Fibroblast of the conjunctiva (primary cell): ENCODE measurements at regions not wholly inside any gene's neighbourhood (a gene's known extent, or its start where the extent isn't known, plus 50 kb on each side); places are given as distances from the start of the nearest gene placed in this dataset.

Experiments
- DNase-seq: peaks from one replicate; pipeline ENCODE4 v3.0.0-alpha.2; 2010; ENCODE audit warnings: low read depth

DNA sequence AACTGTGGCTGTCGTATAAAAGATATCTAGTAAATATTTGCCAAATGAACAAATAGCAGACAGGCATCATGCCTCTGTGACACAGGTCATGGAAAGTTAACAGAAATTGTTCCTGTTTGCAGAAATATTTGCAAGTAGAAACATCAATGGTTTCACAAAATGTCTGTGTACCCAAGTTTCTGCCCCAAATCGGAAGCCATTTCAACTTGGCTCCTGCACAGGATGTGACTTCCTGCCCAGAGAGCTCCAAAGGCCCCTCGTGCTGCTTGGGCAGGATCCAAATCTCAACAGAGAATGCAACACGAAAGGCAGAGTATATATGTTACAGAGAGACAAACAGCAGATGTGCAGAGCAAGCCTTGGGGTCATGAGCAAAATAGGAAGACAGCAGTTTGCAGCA is 95.5 kb upstream of the SERP2 start:
- DNase-seq, result no peak

DNA sequence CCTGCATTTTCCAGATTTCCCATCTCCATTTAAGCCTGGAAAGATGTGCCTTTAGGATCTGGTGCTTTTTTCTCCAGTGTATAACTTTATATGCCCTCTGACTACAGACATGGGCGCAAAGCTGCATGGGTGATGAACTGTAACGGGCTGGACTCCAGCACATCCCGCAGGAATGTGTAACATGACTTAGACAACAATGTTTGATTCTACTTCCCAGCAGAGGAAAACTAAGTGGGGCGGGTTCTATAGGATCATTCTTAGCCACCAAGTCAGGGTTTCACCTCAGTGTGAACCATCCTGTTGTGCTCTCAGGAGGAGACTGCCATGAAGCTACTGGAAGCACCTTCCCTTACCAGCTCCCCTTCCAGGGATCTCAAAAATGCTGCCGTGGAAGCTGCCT is 93.2 kb upstream of the SERP2 start:
- DNase-seq, result no peak

DNA sequence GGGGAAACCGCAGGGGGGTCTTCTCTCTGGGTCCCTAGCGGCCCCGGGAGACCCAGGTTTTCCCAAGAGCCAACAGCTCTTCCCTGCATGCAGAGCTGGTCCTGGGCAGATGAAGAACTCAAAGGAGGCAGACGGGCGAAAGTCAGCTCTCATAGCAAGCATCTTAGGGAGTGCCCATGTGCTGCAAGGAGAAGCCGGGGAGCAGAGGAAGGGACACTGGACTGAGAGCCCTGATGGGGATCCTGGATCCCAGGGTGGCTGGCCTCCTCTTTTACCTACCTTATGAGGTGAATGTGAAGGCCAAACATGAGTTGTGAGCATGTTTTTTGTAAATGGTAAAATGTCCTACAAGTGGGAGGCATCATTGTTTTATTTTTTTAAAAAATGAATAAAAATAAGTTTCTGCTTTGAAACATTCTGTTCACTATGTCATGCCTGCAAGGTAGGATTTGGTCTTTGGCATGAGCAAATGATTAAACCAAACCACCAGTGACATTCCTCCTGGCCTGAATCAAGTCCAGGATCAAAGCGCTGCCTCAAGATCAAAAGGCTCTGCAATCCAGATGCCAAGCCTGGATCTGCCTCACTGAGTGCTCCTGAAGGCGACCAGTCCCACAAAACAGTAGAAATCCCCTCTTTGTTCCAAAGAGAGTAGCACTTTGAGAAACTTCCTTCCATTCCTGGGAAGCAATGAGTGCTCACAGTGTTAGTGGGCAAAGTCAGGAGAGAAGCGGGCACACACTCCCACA is 92.2 kb upstream of the SERP2 start:
- no peak for DNase-seq

DNA sequence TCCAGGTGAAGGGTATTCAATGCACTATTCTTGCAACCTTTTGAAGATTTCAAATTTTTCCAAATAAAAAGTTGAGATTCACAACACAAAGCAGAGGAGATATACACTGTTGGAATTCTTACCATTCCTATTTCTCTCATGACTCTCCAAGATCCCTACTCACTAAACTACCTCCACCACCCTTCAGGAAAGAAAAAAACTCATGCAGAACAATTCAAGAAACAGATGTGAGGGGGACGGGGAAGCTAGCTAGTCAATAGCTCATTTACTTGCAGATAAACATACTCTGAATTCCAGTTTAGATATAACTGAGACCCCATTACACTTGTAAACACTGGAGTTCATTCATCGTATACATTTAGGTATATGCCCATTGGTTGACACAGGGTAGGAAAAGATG is 90.0 kb upstream of the SERP2 start:
- DNase-seq, result no peak

DNA sequence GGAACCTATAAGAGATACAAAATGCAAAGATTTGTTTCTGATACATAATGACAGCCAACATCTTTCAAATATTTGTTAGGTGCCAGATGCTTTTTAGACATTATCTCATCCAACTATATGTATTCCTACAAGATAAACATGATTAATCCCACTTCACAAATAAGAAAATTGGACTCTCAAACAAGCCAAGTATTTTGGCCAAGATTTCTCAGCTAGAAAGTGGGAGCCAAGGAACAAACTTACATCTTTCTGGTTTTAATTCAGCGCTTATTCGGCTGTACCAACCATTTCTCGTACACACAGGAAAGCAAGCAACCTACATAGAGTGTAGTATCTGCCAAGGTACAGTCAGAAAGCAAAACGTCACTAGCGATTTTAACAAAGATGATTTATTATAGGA is 85.7 kb upstream of the SERP2 start:
- no peak for DNase-seq

DNA sequence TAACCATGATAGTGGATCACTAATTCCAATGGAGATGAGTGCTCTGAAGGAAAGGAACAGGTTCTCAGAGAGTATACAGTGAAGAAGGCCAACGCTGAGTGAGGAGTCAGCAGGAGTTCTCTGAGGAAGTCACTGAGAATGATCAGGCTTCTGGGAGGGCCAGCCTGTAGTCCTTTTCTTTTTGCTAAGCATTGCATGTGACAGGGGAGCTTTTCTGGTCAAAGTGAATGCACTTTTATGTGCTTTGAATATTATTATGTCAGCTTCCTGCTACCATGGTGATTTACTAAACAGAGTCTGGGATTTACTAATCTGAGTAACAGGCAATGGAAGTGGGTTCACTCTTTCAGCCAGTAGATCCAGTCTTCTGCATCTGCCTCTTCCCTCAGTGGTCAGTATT is 81.1 kb upstream of the SERP2 start:
- no peak for DNase-seq

DNA sequence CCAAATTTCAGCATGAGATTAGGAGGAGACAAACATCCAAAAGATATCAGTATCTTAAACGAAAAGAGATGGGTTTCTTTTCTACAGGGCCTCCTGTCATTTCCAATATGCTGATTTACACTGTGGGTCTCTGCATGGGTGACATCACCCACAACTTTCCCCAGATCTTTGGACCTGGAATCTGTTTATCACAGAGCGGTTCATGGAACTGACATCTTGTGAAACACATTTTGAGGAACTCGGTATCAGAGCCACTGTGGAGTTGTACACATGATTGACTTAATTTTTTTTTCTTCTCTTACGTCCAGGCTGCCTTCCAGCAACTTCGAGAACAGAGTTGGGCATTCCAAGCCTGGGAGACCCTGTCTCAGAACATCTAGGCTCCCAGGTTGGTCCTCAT is 80.2 kb upstream of the SERP2 start:
- no peak for DNase-seq

DNA sequence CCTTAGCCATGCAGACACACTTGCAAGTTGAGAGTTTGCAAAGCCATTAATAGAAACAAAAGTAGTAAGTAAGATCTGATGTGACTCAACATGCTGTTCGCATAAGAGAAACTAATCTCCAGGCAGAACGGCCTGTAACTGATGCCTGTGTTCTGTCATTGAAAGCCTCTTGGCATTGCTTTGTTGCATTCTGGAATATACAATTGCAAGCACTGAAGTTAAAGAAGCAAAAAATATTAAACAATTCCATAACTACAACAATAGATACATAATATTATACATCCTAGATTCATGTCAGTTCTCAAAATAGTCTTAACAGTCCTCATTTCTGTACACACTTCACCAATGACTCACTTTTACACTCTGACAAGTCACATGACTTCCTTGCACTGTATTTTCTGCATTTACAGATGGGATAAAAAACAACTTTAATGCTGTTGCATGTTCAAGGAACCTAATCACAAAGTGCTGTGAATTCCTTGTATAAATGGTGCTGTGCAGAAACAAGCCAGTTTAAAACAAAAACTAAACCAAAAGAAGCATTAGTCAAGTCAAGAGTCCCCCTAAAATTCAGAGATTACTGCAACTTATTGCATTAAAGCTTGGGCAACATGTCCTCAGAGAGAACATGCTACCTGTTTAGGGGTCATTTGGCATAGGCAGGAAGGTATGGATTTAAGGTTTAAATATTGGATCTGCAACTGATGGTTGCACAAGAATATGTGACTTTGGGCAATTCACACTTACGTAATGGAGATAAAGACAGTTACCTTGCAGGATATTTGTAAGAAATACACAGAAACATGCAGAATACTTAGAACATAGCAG is 79.5 kb upstream of the SERP2 start:
- DNase-seq, result no peak

DNA sequence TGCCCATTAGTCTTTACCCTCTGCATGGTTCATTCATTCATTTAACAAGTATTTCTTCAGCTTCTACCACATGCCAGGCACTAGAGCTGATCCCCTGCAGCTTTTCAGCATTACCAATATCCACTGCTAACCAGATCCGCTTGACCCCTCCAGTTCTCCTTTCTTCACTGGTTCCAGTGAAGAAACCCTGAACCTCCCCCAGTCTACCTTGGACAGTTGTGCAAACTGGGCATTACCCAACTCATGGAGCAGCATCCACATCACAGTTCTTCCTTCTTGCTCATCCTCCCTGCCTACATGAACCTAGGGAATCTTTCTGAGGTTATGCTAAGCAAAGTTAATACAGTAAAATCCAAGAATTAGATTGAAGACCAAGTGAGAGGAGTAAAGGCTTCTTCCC is 78.7 kb upstream of the SERP2 start:
- no peak for DNase-seq

DNA sequence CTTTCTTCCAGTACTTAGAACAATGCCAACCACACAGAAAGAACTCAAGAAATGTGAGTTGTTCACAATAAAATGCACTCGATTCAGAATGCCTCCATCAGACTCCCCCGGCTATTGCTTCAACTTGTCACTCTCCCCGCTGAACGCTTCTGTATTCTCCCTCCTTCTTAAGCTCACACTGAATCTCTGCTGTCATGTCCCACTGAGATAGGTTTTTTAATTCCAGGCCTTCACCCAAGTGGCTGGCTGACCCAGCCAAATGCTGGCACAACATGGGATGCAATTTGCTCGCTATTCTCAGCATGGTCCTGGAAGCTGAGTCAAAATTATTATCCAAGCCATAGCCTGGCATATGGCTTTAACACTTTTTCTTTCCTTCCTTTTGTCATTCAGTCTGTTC is 76.8 kb upstream of the SERP2 start:
- DNase-seq, result no peak

DNA sequence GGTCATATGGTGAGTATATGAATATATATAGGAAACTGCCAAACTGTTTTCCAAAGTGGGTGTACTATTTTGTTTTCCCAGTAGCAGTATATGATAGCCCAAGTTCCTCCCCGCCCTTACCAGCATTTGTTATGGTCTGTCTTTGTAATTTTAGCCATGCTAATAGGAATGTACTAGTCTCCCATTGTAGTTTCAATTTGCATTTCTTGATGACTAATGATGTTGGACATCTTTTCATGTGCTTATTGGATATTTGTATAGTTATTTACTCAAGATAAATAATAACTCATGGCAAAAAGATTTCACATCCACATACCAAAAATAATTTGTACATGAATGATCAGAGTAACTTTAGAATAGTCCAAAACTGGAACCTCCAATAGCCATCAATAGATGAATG is 75.3 kb upstream of the SERP2 start:
- no peak for DNase-seq

DNA sequence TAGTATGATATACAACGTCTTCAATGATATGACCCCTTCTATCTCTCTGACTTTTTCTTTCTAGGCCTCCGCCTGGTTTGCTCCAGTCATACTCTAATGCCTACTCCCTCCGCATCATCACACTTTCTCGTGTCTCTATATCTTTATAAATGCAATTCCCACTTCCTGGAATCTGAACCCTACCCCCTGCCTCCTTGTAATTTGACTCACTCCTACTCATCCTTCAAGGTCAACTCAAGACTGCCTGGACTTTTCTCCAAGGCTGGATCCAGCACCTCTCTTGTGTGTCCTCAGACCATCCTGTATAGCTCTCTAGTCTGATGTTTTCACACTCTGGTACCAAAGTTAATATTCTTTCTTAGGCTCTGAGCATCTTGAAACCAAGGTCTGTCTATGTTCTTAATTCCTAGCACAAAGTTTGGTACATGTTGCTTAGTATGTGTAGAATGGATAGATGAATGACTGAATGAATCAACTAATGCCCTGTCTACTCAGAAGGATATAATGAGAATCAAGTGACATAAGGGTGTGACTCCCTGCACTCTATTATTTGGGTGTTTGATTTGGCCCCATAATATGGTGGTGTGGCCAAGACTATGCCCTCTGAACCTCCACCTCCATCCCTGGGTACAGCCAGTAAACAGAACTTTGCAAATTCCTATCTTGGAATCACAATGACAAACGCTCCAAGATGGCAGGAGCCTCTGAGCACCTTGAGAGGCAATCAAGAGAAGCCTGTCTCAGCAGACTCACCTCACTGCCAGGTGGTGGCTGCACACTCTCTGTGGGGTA is 74.3 kb upstream of the SERP2 start:
- no peak for DNase-seq

DNA sequence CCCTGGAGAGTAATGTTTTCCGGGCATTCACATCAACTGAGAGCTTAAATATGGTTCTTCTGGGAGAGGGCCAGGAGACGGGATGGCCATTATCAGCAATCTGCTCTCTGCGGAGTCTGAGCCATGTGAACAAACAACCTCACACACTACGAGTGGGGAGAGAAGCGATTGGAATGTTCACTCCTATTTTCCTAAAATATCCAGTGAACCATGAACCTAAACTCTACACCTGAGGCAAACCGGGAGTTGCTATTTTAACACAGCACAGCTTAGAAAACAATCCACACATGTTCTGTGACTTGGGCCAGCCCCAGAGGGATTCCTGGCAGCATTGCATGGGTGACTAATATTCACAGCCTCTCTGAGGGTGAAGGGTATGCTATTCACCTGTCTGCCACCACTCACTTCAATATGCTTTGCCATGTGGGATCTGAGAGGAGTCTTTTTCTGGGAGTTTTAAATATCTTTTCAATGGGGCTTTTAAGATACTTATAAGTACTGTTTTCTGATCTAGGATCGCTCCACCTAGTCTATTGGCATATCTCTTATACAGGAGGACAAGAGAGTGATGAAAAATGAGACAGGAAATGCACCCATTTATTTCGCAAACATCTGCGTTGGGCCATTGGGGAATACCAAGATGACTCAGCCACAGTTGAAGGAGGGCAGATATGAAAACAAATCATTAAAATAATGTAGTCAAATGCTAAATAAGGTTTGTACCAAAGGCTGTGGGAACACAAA is 72.6 kb upstream of the SERP2 start:
- DNase-seq, result no peak

DNA sequence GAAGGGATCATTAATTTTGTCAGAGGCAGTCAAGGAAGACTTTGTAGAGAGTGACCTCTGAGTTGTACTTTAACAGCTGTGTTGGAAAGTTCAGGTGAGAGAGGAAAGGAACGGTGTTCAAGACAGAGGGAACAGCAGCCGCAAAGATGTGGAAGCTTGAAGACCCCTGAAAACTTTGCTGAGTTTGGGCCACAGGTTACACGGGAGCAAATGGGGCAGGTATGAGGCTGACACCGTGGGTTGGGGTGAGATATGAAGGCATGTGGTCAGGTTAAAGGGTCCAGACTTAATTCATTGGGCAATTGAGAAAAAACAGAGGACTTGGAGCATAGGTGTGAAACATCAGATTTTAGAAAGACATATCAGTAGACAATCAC is 72.0 kb upstream of the SERP2 start:
- no peak for DNase-seq

DNA sequence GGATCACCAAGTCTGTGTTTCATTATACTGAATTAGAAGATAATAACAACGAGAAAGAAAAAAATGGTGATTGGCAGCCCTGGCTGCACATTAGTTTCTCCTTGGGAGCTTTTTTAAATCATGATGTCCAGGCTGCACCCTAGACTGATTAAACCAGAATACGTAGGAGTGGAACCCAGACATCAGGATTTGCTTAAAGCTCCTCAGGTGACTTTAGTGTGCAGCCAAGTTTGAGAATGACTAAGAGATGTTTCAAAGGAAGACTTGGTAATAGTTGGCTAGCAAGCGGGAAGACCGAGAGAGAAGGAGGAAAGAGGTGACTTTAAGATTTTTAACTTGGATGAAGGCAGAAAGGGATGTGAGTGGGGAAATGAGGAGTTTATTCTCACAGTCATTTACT is 71.4 kb upstream of the SERP2 start:
- DNase-seq, result no peak

DNA sequence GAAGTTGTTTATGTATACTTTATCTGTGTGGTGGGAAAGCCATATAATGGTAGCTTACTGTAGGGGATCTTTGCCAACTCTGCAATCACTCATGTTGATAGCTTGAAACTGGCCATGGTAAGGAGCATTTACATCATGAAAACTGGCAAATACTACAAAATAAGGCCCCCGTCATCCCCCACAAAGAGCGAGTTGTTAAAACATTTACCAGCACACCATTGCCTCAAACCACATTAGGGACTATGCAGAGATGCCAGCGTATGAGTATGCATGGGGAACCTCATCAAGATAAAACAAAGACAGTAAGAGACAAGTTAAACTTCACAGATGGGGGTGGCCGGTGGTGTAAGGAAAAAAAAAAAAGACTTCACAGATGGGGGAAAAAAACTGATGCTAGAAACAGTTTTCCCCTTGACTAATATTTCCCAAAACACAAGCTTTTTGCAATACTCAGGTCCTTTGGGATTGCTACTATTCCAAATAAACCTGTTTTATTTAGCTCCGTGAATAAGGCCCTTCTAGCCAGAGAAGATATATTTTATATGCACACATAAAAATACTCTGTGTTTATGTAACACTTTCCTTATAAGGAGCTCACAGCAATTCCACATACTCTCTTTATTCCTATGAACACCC is 70.6 kb upstream of the SERP2 start:
- no peak for DNase-seq

DNA sequence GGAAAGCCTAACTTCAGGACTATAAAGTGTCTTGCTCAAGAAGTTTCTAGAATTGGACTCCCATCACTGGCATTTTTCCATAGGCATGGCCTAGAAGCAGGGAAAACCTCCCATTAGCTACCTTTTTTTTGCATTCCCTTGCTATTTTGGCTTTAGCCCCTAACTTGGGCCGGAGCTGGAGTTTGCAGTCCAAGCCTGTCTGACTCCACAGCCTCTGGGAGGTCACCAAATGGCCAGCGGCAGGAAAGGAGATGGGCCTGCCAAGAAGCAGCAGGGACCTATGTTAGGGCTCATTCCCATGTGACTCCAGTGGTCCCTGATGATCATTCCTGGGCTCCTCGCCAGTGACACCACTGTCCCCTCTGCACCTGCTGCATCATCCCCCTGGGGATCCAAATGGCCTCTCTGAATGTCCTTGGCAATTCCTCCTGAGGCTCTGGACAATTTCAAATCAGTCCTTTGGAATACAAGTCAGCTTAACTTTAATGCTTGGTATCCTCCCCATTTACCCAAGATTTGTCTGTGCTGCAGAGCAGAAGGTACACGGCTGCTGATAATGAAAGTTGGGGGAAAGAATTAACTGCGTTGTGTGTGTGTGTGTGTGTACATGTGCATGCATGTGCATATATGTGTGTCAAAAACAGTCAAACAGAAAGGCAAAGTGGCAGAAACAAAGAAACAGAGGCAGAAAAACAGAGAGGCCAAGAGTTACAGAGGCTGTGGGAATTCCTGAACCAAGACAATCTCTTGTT is 69.8 kb upstream of the SERP2 start:
- no peak for DNase-seq

DNA sequence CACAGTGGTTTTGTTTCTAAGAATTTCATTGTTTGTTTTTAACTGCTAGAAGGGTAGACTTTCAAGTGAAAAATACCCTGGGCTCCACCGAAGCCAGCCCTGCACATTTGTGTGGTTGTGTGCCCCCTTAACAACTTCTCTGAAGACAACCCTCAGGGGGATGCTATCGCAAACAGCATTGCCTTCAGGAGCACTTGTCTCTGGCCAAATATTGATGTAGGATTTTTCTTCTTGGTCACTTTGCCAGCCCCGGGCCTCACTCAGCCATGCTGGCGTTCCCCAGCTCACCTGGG is 69.2 kb upstream of the SERP2 start:
- DNase-seq, result no peak

DNA sequence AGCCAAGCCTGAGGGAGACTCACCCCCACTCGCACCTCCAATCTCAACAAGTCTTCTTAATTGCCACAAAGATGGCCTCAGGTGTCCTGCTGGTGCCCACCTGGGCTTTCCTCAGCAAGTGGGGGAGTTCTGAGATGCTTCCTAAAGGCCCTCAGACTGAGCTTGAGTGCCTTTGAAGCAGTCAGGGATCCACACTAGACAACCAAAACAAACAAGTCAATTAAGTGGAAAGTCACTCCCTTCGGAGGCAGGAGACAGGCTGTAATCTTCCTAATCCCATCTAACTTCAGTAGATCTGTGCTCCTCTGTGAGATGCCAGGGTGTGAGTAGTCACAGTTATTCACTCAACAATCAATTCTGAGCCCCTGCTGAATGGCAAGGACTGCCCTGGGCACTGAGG is 68.3 kb upstream of the SERP2 start:
- no peak for DNase-seq

DNA sequence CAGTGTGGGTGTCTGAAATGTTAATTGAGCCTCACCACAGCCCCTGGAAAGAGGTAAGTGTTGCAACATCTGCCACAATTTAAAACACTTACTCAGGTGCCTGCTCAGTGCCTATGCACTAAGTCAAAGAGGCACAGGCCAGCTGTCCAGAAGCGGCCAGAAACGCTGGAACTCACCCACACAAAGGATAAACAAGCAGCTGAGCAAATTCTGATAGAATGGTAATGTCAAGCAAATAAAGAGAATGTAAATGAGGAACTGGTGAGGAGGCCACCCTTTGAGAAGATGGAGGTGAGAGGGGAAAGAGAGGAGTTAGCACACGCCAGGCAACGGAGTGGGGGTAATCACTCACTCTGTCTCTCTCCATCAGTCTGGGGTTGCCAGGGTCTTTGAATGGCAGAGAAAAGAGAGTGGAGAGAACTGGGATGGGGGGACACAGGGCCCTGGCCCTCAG is 67.7 kb upstream of the SERP2 start:
- no peak for DNase-seq
